ENCODE measurements at regions not wholly inside any gene's neighbourhood (a gene's known extent, or its start where the extent isn't known, plus 50 kb on each side); places are given as distances from the start of the nearest gene placed in this dataset.

DNA sequence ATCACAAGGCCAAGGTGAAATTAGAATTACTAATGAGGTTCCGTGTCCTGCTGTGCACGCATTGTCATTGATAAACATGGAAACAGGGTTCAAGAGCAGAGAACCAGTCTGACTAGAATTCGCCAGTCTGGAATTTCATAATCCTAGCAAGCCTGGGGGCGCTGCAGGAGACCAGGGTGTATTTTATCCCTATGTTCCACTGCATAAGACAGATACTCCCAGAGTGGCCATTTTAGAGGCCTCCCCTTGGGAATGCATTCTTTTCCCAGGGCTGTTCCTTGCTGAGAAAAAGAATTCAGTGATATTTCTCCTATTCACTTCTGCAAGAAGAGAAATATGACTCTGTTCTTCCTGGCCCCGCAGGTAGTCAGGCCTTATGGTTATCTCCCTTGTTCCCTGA is 1387.7 kb downstream of the MAT2B start:
- TF ChIP-seq, protein P1, sequence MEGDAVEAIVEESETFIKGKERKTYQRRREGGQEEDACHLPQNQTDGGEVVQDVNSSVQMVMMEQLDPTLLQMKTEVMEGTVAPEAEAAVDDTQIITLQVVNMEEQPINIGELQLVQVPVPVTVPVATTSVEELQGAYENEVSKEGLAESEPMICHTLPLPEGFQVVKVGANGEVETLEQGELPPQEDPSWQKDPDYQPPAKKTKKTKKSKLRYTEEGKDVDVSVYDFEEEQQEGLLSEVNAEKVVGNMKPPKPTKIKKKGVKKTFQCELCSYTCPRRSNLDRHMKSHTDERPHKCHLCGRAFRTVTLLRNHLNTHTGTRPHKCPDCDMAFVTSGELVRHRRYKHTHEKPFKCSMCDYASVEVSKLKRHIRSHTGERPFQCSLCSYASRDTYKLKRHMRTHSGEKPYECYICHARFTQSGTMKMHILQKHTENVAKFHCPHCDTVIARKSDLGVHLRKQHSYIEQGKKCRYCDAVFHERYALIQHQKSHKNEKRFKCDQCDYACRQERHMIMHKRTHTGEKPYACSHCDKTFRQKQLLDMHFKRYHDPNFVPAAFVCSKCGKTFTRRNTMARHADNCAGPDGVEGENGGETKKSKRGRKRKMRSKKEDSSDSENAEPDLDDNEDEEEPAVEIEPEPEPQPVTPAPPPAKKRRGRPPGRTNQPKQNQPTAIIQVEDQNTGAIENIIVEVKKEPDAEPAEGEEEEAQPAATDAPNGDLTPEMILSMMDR (IDR thresholded peaks at IDR 0.05), result no peak
- TF ChIP-seq POLR2A (IDR thresholded peaks at IDR 0.05) (no peak), EP300 (IDR thresholded peaks at IDR 0.05; ENCODE audit: low read depth) (no peak)

All from transverse colon (tissue), 3 donors.